ENCODE measurements at regions not wholly inside any gene's neighbourhood (a gene's known extent, or its start where the extent isn't known, plus 50 kb on each side); places are given as distances from the start of the nearest gene placed in this dataset.

DNA sequence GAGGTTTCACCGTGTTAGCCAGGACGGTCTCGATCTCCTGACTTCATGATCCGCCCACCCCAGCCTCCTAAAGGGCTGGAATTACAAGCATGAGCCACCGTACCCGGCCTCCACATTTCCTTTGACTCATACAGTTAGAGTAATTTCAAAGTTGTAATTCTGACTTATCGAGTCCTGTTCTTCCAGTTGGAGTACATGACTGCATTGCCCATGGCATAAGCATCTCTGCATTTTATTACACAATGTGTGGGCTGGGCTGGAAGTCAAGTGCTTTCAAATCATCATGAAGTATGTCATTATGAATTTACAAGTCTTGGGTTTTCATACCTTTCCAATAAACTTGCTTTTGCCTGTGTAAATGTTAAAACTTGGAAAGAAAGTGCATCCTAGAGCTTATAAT, 1295.7 kb upstream of the FLRT2 start:
- TF ChIP-seq SIN3A (IDR thresholded peaks at IDR 0.05; ENCODE audit: borderline replicate concordance, insufficient read depth, low read length): no peak
- no peak for TF ChIP-seq TAF1 (IDR thresholded peaks at IDR 0.05; ENCODE audit: borderline replicate concordance, insufficient read depth, low read length)
- TF ChIP-seq POLR2AphosphoS5 (IDR thresholded peaks at IDR 0.05; ENCODE audit: low read depth, low read length): no peak
- no peak for TF ChIP-seq REST (IDR thresholded peaks at IDR 0.05; ENCODE audit: insufficient read depth in 1 of 2, low read depth in 2 of 2, low read length in 2 of 2)
- no peak for TF ChIP-seq FOXP2 (optimal IDR thresholded peaks at IDR 0.05; ENCODE audit: borderline replicate concordance, extremely low read depth, extremely low read length, insufficient read depth)
